ENCODE measurements at regions not wholly inside any gene's neighbourhood (a gene's known extent, or its start where the extent isn't known, plus 50 kb on each side); places are given as distances from the start of the nearest gene placed in this dataset.

- TF ChIP-seq, protein P1, sequence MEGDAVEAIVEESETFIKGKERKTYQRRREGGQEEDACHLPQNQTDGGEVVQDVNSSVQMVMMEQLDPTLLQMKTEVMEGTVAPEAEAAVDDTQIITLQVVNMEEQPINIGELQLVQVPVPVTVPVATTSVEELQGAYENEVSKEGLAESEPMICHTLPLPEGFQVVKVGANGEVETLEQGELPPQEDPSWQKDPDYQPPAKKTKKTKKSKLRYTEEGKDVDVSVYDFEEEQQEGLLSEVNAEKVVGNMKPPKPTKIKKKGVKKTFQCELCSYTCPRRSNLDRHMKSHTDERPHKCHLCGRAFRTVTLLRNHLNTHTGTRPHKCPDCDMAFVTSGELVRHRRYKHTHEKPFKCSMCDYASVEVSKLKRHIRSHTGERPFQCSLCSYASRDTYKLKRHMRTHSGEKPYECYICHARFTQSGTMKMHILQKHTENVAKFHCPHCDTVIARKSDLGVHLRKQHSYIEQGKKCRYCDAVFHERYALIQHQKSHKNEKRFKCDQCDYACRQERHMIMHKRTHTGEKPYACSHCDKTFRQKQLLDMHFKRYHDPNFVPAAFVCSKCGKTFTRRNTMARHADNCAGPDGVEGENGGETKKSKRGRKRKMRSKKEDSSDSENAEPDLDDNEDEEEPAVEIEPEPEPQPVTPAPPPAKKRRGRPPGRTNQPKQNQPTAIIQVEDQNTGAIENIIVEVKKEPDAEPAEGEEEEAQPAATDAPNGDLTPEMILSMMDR (IDR thresholded peaks at IDR 0.05), result no peak
- TF ChIP-seq POLR2A (IDR thresholded peaks at IDR 0.05) (no peak), EP300 (IDR thresholded peaks at IDR 0.05) (no peak)
Measured at GRCh38 chr6:45736134-45736533, 279.5 kb downstream of the CLIC5 start.

All from gastroesophageal sphincter (tissue), 3 donors.